Thyroid gland (tissue), 4 donors: ENCODE measurements at regions not wholly inside any gene's neighbourhood (a gene's known extent, or its start where the extent isn't known, plus 50 kb on each side); places are given as distances from the start of the nearest gene placed in this dataset.

Experiments
- DNase-seq, 2 donors: peaks; one replicate each; pipeline ENCODE4 v3.0.0-alpha.2; 2019
- H3K27ac ChIP-seq, 3 donors: fragments of 200-600 bp; sonication (generic); 1 replicate in 2 of 3; 2 replicates in 1 of 3; pipeline ENCODE4 v1.5.1; 2016 to 2019; ENCODE audit warnings: mild to moderate bottlenecking in 1 of 3, moderate library complexity in 1 of 3
- H3K27me3 ChIP-seq: fragments of 200-600 bp; sonication (generic); one replicate; pipeline ENCODE4 v1.5.1; 2019
- H3K36me3 ChIP-seq, 2 donors: fragments of 200-600 bp; sonication (generic); one replicate each; pipeline ENCODE4 v1.5.1; 2016 to 2019
- H3K4me1 ChIP-seq, 2 donors: fragments of 200-600 bp; sonication (generic); one replicate each; pipeline ENCODE4 v1.5.1; 2017 to 2019
- H3K4me3 ChIP-seq, 3 donors: fragments of 200-600 bp; sonication (generic); replicated peaks in 1 of 3; 1 replicate in 2 of 3; 2 replicates in 1 of 3; pipeline ENCODE4 v1.5.1; 2016; ENCODE audit warnings: mild to moderate bottlenecking in 1 of 3
- H3K9me3 ChIP-seq: fragments of 200-600 bp; sonication (generic); one replicate; pipeline ENCODE4 v1.5.1; 2017
- POLR2A ChIP-seq, 2 donors: fragments of 450-650 bp; IDR thresholded peaks; one replicate each; pipeline ENCODE4 v1.6.1; 2017; ENCODE audit warnings: antibody characterized with exemption in 2 of 2, mild to moderate bottlenecking in 2 of 2, moderate library complexity in 1 of 2
- WGBS, 2 donors: methylation state at CpG; one replicate each; pipeline ENCODE4 v1.1.5; 2017; 5-methylcytosine and 5-hydroxymethylcytosine counted together
- intact Hi-C: fragments of 100-400 bp; cut with DNase I; formaldehyde crosslinking; loops from one replicate; pipeline ENCODE4 v1.15.1; 2023
- TF ChIP-seq, protein P1 (sequence below), 6 experiments: fragments of 200-600 bp in 3 of 6; fragments of 450-650 bp in 3 of 6; sonication (generic) in 3 of 6; IDR thresholded peaks; one replicate each; pipeline ENCODE4 v1.5.1; 2016 to 2019; ENCODE audit warnings: antibody characterized with exemption in 6 of 6, mild to moderate bottlenecking in 2 of 6, inconsistent platforms in 1 of 6, moderate library complexity in 1 of 6

GRCh38 chr2:88318071-88318955 is 134.2 kb downstream of the FOXI3 start:
- DNase-seq: no peak
- Histone ChIP-seq H3K9me3 (no peaks in the 10 kb centered on the region), H3K4me3 (no peak overlapping the region), H3K27ac (no peak overlapping the region), H3K36me3 (no peaks in the 10 kb centered on the region), H3K27me3 (no peaks in the 10 kb centered on the region), H3K4me1 (no peaks in the 10 kb centered on the region)
- WGBS, 2 donors: 85 to 90% methylated on average over 5 of the region's 5 CpGs
- no peak for TF ChIP-seq POLR2A (IDR thresholded peaks at IDR 0.05)
- TF ChIP-seq, protein P1, sequence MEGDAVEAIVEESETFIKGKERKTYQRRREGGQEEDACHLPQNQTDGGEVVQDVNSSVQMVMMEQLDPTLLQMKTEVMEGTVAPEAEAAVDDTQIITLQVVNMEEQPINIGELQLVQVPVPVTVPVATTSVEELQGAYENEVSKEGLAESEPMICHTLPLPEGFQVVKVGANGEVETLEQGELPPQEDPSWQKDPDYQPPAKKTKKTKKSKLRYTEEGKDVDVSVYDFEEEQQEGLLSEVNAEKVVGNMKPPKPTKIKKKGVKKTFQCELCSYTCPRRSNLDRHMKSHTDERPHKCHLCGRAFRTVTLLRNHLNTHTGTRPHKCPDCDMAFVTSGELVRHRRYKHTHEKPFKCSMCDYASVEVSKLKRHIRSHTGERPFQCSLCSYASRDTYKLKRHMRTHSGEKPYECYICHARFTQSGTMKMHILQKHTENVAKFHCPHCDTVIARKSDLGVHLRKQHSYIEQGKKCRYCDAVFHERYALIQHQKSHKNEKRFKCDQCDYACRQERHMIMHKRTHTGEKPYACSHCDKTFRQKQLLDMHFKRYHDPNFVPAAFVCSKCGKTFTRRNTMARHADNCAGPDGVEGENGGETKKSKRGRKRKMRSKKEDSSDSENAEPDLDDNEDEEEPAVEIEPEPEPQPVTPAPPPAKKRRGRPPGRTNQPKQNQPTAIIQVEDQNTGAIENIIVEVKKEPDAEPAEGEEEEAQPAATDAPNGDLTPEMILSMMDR (IDR thresholded peaks at IDR 0.05): no peak
- intact Hi-C loops: no loop called here

DNA sequence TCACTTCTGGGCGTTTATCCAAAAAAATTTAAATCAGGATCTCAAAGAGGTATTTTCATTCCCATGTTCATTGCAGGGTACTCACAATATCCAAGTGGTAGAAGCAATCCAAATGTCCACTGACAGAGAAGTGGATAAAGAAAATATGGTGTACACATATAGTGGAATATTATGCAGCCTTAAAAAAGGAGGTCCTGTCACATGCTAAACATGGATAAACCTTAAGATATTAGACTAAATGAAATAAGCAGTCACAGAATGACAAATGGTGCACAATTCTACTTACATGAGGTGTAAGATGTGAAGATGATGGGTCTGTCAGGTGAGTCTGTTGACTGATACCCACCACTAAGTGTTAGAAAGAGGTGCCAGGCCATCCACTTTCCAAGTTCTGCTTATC is 140.6 kb downstream of the THNSL2 start:
- H3K27ac ChIP-seq: no peak overlapping the region
- no peak overlapping the region for H3K4me3 ChIP-seq
- intact Hi-C loops: no loop called here
- 83 to 84% methylated on average over 1 of the region's 1 CpG for WGBS, 2 donors
- no peaks in the 10 kb centered on the region for H3K36me3 ChIP-seq
- no peaks in the 10 kb centered on the region for H3K9me3 ChIP-seq
- no peak for DNase-seq
- H3K27me3 ChIP-seq: no peaks in the 10 kb centered on the region
- H3K4me1 ChIP-seq: no peaks in the 10 kb centered on the region
- TF ChIP-seq, protein P1 (IDR thresholded peaks at IDR 0.05): no peak
- TF ChIP-seq POLR2A (IDR thresholded peaks at IDR 0.05): no peak

- no peak for TF ChIP-seq POLR2A (IDR thresholded peaks at IDR 0.05)
- TF ChIP-seq, protein P1 (IDR thresholded peaks at IDR 0.05): no peak
- Histone ChIP-seq H3K36me3 (no peaks in the 10 kb centered on the region), H3K27me3 (no peaks in the 10 kb centered on the region), H3K4me1 (no peaks in the 10 kb centered on the region), H3K9me3 (no peaks in the 10 kb centered on the region), H3K27ac (no peak overlapping the region), H3K4me3 (no peak overlapping the region)
- intact Hi-C loops: no loop called here
- no peak for DNase-seq
Measured at GRCh38 chr2:88307817-88308216, 137.7 kb downstream of the THNSL2 start.

DNA sequence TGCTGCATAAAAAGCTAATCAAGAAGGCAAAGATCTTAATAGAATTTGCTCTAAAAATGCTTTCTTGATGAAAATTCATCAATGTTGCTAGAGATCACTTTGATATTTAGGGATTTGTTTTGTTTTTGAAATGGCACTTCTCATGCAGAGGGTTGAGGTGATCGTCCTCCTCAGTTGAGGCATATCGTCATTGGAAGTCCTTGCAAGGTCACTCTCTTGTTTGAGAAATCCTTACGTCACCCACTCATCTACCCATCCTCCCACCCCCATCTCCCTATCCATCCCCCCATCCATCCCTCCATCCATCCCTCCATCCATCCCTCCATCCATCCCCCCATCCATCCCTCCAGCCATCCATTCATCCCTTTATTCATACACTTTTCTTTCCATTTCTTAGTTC is 133.7 kb downstream of the THNSL2 start:
- DNase-seq: no peak
- H3K4me1 ChIP-seq: no peaks in the 10 kb centered on the region
- H3K9me3 ChIP-seq: no peaks in the 10 kb centered on the region
- no peak overlapping the region for H3K27ac ChIP-seq
- H3K4me3 ChIP-seq: no peak overlapping the region
- intact Hi-C loops: no loop called here
- H3K36me3 ChIP-seq: no peaks in the 10 kb centered on the region
- WGBS, 2 donors: 88 to 96% methylated on average over 3 of the region's 3 CpGs
- TF ChIP-seq POLR2A (IDR thresholded peaks at IDR 0.05): no peak
- TF ChIP-seq, protein P1 (IDR thresholded peaks at IDR 0.05): no peak
- H3K27me3 ChIP-seq: no peaks in the 10 kb centered on the region

- TF ChIP-seq, protein P1 (IDR thresholded peaks at IDR 0.05): no peak
- TF ChIP-seq POLR2A (IDR thresholded peaks at IDR 0.05): no peak
- no peaks in the 10 kb centered on the region for H3K27me3 ChIP-seq
- no peaks in the 10 kb centered on the region for H3K36me3 ChIP-seq
- H3K4me1 ChIP-seq: no peaks in the 10 kb centered on the region
- no peak overlapping the region for H3K27ac ChIP-seq
- no peaks in the 10 kb centered on the region for H3K9me3 ChIP-seq
- H3K4me3 ChIP-seq: no peak overlapping the region
- intact Hi-C loops: no loop called here
- no peak for DNase-seq
- 91 to 94% methylated on average over 2 of the region's 2 CpGs for WGBS, 2 donors
Measured at GRCh38 chr2:88296247-88296646, 126.1 kb downstream of the THNSL2 start.
